ENCODE measurements at regions not wholly inside any gene's neighbourhood (a gene's known extent, or its start where the extent isn't known, plus 50 kb on each side); places are given as distances from the start of the nearest gene placed in this dataset.

- no peaks in the 10 kb centered on the region for H3K36me3 Mint-ChIP-seq (ENCODE audit: low read depth)
- no peaks in the 10 kb centered on the region for H3K9me3 Mint-ChIP-seq
- no peak overlapping the region for H3K4me3 Mint-ChIP-seq
- no peaks in the 10 kb centered on the region for H3K4me1 Mint-ChIP-seq (ENCODE audit: low read depth)
- no peak for DNase-seq (ENCODE audit: low spot score)
- H3K27ac Mint-ChIP-seq, result no peak overlapping the region
- H3K27me3 Mint-ChIP-seq (ENCODE audit: low read depth), result no peaks in the 10 kb centered on the region
Observed at GRCh38 chr7:12864470-12865046, 177.1 kb downstream of the ARL4A start.

GRCh38 chr7:12865593-12865992 lies 178.2 kb downstream of the ARL4A start:
- Mint-ChIP-seq H3K4me1 (ENCODE audit: low read depth) (no peaks in the 10 kb centered on the region), H3K4me3 (no peak overlapping the region)

GRCh38 chr7:12866207-12866606 lies 178.8 kb downstream of the ARL4A start:
- DNase-seq (ENCODE audit: low spot score), result no peak
- Mint-ChIP-seq H3K27ac (no peak overlapping the region), H3K27me3 (ENCODE audit: low read depth) (no peaks in the 10 kb centered on the region), H3K4me1 (ENCODE audit: low read depth) (no peaks in the 10 kb centered on the region), H3K36me3 (ENCODE audit: low read depth) (no peaks in the 10 kb centered on the region), H3K4me3 (no peak overlapping the region), H3K9me3 (no peaks in the 10 kb centered on the region)

More at GRCh38 chr7:12865593-12865992, 178.2 kb downstream of the ARL4A start:
- H3K36me3 Mint-ChIP-seq (ENCODE audit: low read depth), result no peaks in the 10 kb centered on the region
- no peaks in the 10 kb centered on the region for H3K27me3 Mint-ChIP-seq (ENCODE audit: low read depth)
- no peak overlapping the region for H3K27ac Mint-ChIP-seq
- H3K9me3 Mint-ChIP-seq, result no peaks in the 10 kb centered on the region
- DNase-seq (ENCODE audit: low spot score), result no peak

GRCh38 chr7:12868027-12868426 lies 180.6 kb downstream of the ARL4A start:
- Mint-ChIP-seq H3K27ac (no peak overlapping the region), H3K9me3 (no peaks in the 10 kb centered on the region), H3K4me3 (no peak overlapping the region), H3K36me3 (ENCODE audit: low read depth) (no peaks in the 10 kb centered on the region), H3K27me3 (ENCODE audit: low read depth) (no peaks in the 10 kb centered on the region), H3K4me1 (ENCODE audit: low read depth) (no peaks in the 10 kb centered on the region)
- DNase-seq (ENCODE audit: low spot score), result no peak

GRCh38 chr7:12870219-12870618 lies 182.8 kb downstream of the ARL4A start:
- Mint-ChIP-seq H3K36me3 (ENCODE audit: low read depth) (no peaks in the 10 kb centered on the region), H3K9me3 (no peaks in the 10 kb centered on the region), H3K27me3 (ENCODE audit: low read depth) (no peaks in the 10 kb centered on the region), H3K4me1 (ENCODE audit: low read depth) (no peaks in the 10 kb centered on the region), H3K4me3 (no peak overlapping the region), H3K27ac (no peak overlapping the region)
- no peak for DNase-seq (ENCODE audit: low spot score)

GRCh38 chr7:12872487-12872886 lies 185.1 kb downstream of the ARL4A start:
- Mint-ChIP-seq H3K27ac (no peak overlapping the region), H3K36me3 (ENCODE audit: low read depth) (no peaks in the 10 kb centered on the region), H3K4me3 (no peak overlapping the region)

GRCh38 chr7:12873571-12873970 lies 186.1 kb downstream of the ARL4A start:
- Mint-ChIP-seq H3K4me3 (no peak overlapping the region), H3K4me1 (ENCODE audit: low read depth) (no peaks in the 10 kb centered on the region), H3K27ac (no peak overlapping the region), H3K9me3 (no peaks in the 10 kb centered on the region), H3K27me3 (ENCODE audit: low read depth) (no peaks in the 10 kb centered on the region), H3K36me3 (ENCODE audit: low read depth) (no peaks in the 10 kb centered on the region)
- DNase-seq (ENCODE audit: low spot score), result no peak

More at GRCh38 chr7:12872487-12872886, 185.1 kb downstream of the ARL4A start:
- no peaks in the 10 kb centered on the region for H3K4me1 Mint-ChIP-seq (ENCODE audit: low read depth)
- H3K9me3 Mint-ChIP-seq, result no peaks in the 10 kb centered on the region
- H3K27me3 Mint-ChIP-seq (ENCODE audit: low read depth), result no peaks in the 10 kb centered on the region
- DNase-seq (ENCODE audit: low spot score), result no peak

GRCh38 chr7:12879139-12879538 lies 191.7 kb downstream of the ARL4A start:
- no peaks in the 10 kb centered on the region for H3K4me1 Mint-ChIP-seq (ENCODE audit: low read depth)
- no peak overlapping the region for H3K27ac Mint-ChIP-seq
- H3K27me3 Mint-ChIP-seq (ENCODE audit: low read depth), result no peaks in the 10 kb centered on the region
- no peaks in the 10 kb centered on the region for H3K9me3 Mint-ChIP-seq
- H3K4me3 Mint-ChIP-seq, result no peak overlapping the region
- no peaks in the 10 kb centered on the region for H3K36me3 Mint-ChIP-seq (ENCODE audit: low read depth)
- DNase-seq (ENCODE audit: low spot score), result no peak

- Mint-ChIP-seq H3K27ac (no peak overlapping the region), H3K36me3 (ENCODE audit: low read depth) (no peaks in the 10 kb centered on the region), H3K27me3 (ENCODE audit: low read depth) (no peaks in the 10 kb centered on the region), H3K9me3 (no peaks in the 10 kb centered on the region), H3K4me1 (ENCODE audit: low read depth) (no peaks in the 10 kb centered on the region), H3K4me3 (no peak overlapping the region)
- DNase-seq (ENCODE audit: low spot score), result no peak
Observed at GRCh38 chr7:12881712-12882111, 194.3 kb downstream of the ARL4A start.

- H3K4me1 Mint-ChIP-seq (ENCODE audit: low read depth), result no peaks in the 10 kb centered on the region
- no peak overlapping the region for H3K27ac Mint-ChIP-seq
- H3K9me3 Mint-ChIP-seq, result no peaks in the 10 kb centered on the region
- H3K4me3 Mint-ChIP-seq, result no peak overlapping the region
- no peaks in the 10 kb centered on the region for H3K36me3 Mint-ChIP-seq (ENCODE audit: low read depth)
- H3K27me3 Mint-ChIP-seq (ENCODE audit: low read depth), result no peaks in the 10 kb centered on the region
- no peak for DNase-seq (ENCODE audit: low spot score)
Observed at GRCh38 chr7:12882710-12883109, 195.3 kb downstream of the ARL4A start.

- Mint-ChIP-seq H3K36me3 (ENCODE audit: low read depth) (no peaks in the 10 kb centered on the region), H3K27ac (no peak overlapping the region), H3K9me3 (no peaks in the 10 kb centered on the region), H3K4me3 (no peak overlapping the region), H3K27me3 (ENCODE audit: low read depth) (peaks cover 3% of the 10 kb centered on the region), H3K4me1 (ENCODE audit: low read depth) (peaks cover 2% of the 10 kb centered on the region)
- DNase-seq (ENCODE audit: low spot score), result no peak
Observed at GRCh38 chr7:12884033-12884432, 196.6 kb downstream of the ARL4A start.

- Mint-ChIP-seq H3K9me3 (no peaks in the 10 kb centered on the region), H3K27me3 (ENCODE audit: low read depth) (peaks cover 3% of the 10 kb centered on the region), H3K4me3 (no peak overlapping the region), H3K36me3 (ENCODE audit: low read depth) (no peaks in the 10 kb centered on the region), H3K27ac (no peak overlapping the region), H3K4me1 (ENCODE audit: low read depth) (peaks cover 2% of the 10 kb centered on the region)
- DNase-seq (ENCODE audit: low spot score), result no peak
Observed at GRCh38 chr7:12884856-12885440, 197.5 kb downstream of the ARL4A start.

- DNase-seq (ENCODE audit: low spot score), result no peak
- no peaks in the 10 kb centered on the region for H3K36me3 Mint-ChIP-seq (ENCODE audit: low read depth)
- H3K27me3 Mint-ChIP-seq (ENCODE audit: low read depth), result peaks cover 3% of the 10 kb centered on the region
- H3K4me1 Mint-ChIP-seq (ENCODE audit: low read depth), result peaks cover 2% of the 10 kb centered on the region
- H3K27ac Mint-ChIP-seq, result no peak overlapping the region
- no peak overlapping the region for H3K4me3 Mint-ChIP-seq
- no peaks in the 10 kb centered on the region for H3K9me3 Mint-ChIP-seq
Observed at GRCh38 chr7:12888717-12889116, 201.3 kb downstream of the ARL4A start.

GRCh38 chr7:12889391-12889790 lies 202.0 kb downstream of the ARL4A start:
- H3K27me3 Mint-ChIP-seq (ENCODE audit: low read depth), result peaks cover 3% of the 10 kb centered on the region
- no peaks in the 10 kb centered on the region for H3K9me3 Mint-ChIP-seq
- no peaks in the 10 kb centered on the region for H3K36me3 Mint-ChIP-seq (ENCODE audit: low read depth)
- no peak overlapping the region for H3K4me3 Mint-ChIP-seq
- H3K27ac Mint-ChIP-seq, result no peak overlapping the region
- peaks cover 2% of the 10 kb centered on the region for H3K4me1 Mint-ChIP-seq (ENCODE audit: low read depth)
- DNase-seq (ENCODE audit: low spot score), result no peak

GRCh38 chr7:12890586-12890985 lies 203.2 kb downstream of the ARL4A start:
- Mint-ChIP-seq H3K27ac (no peak overlapping the region), H3K27me3 (ENCODE audit: low read depth) (peaks cover 3% of the 10 kb centered on the region), H3K9me3 (no peaks in the 10 kb centered on the region), H3K4me3 (no peak overlapping the region), H3K36me3 (ENCODE audit: low read depth) (no peaks in the 10 kb centered on the region), H3K4me1 (ENCODE audit: low read depth) (peaks cover 2% of the 10 kb centered on the region)
- no peak for DNase-seq (ENCODE audit: low spot score)
